ENCODE measurements at regions not wholly inside any gene's neighbourhood (a gene's known extent, or its start where the extent isn't known, plus 50 kb on each side); places are given as distances from the start of the nearest gene placed in this dataset.

DNA sequence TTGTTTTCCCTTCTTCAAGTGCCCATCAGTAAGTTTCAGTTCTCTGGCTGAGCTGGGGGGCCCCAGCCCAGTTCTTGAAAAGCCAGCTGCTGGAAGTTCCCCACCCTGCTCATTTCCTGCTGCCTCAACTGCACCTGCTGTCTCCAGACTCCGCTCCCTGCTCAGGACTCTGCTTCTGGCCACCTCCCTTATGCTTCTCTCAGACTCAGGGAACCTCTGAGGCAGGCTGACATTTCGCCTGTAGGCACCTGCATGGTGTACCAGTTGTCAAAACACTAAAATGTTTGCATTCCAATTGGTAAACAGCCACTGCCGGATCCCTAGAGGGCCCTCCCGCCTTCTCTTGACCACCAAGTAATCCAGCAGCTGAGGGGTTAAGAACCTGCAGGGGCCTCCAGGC, 136.5 kb upstream of the VRK1 start:
- TF ChIP-seq SUZ12 (IDR thresholded peaks at IDR 0.05; ENCODE audit: extremely low read depth, insufficient read depth, insufficient read length) (no peak), ZNF274 (IDR thresholded peaks at IDR 0.05; ENCODE audit: low read depth, low read length) (no peak), YY1 (IDR thresholded peaks at IDR 0.05; ENCODE audit: insufficient read depth, insufficient read length) (no peak)
